ENCODE measurements at regions not wholly inside any gene's neighbourhood (a gene's known extent, or its start where the extent isn't known, plus 50 kb on each side); places are given as distances from the start of the nearest gene placed in this dataset.

DNA sequence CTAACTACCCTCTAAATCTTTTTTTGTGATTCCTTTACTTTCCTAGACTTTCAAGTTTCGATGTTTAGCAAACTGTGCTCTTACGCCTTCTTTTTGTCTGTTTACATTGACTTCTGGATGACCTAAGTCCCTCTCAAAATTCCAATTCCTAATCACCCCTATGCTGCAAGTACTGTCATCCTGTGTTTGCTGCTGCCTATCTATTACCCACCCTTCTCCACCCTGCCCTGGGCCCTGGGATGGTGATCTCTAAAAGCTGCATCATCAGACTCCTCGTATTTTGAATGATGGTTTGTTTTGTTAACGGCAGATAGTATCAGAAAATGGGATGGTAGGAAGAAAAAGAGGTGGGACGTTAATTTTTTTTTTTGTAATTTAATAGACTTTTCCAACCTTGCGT is 272.1 kb downstream of the DIO2 start:
- H3K4me3 ChIP-seq (ENCODE audit: low read depth, low read length, poor library complexity, severe bottlenecking): no peak overlapping the region
- H3K4me2 ChIP-seq (ENCODE audit: low read length): no peak overlapping the region
- intact Hi-C loops (cut with micrococcal nuclease; ENCODE audit: unreplicated experiment): no loop called here
- no peaks in the 10 kb centered on the region for H3K36me3 ChIP-seq (ENCODE audit: insufficient read depth, low read length)
- no peak for DNase-seq (ENCODE audit: low spot score)
- no peak overlapping the region for H2AFZ ChIP-seq (ENCODE audit: low read length)
- no peaks in the 10 kb centered on the region for H4K20me1 ChIP-seq (ENCODE audit: insufficient read depth, low read length)
- ChIA-PET POLR2A (interaction anchor here (0.7 kb wide), 2 partner anchors 342 to 578 kb away, joined by 3 to 6 read pairs; no protein-coding TSS in a partner anchor), CTCF (ENCODE audit: unreplicated experiment) (no interaction called here)
- no TSS peak for BruUV-seq (replicated peaks)
- H3K9me2 ChIP-seq (ENCODE audit: insufficient read depth, low read length): no peaks in the 10 kb centered on the region
- H3K27ac ChIP-seq (ENCODE audit: low read depth, low read length, poor library complexity, severe bottlenecking): no peak overlapping the region
- H3K79me2 ChIP-seq (ENCODE audit: insufficient read depth, low read depth, low read length): no peaks in the 10 kb centered on the region
- TF ChIP-seq, protein P1, sequence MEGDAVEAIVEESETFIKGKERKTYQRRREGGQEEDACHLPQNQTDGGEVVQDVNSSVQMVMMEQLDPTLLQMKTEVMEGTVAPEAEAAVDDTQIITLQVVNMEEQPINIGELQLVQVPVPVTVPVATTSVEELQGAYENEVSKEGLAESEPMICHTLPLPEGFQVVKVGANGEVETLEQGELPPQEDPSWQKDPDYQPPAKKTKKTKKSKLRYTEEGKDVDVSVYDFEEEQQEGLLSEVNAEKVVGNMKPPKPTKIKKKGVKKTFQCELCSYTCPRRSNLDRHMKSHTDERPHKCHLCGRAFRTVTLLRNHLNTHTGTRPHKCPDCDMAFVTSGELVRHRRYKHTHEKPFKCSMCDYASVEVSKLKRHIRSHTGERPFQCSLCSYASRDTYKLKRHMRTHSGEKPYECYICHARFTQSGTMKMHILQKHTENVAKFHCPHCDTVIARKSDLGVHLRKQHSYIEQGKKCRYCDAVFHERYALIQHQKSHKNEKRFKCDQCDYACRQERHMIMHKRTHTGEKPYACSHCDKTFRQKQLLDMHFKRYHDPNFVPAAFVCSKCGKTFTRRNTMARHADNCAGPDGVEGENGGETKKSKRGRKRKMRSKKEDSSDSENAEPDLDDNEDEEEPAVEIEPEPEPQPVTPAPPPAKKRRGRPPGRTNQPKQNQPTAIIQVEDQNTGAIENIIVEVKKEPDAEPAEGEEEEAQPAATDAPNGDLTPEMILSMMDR (conservative IDR thresholded peaks at IDR 0.05; ENCODE audit: low read length): no peak
- TF ChIP-seq EZH2phosphoT487 (IDR thresholded peaks at IDR 0.05; ENCODE audit: borderline replicate concordance, low read depth, low read length): no peak
- no peaks in the 10 kb centered on the region for H3K9me3 ChIP-seq (ENCODE audit: low read length)
- H3K4me1 ChIP-seq (ENCODE audit: insufficient read depth, low read length, poor library complexity, severe bottlenecking): no peaks in the 10 kb centered on the region

DNA sequence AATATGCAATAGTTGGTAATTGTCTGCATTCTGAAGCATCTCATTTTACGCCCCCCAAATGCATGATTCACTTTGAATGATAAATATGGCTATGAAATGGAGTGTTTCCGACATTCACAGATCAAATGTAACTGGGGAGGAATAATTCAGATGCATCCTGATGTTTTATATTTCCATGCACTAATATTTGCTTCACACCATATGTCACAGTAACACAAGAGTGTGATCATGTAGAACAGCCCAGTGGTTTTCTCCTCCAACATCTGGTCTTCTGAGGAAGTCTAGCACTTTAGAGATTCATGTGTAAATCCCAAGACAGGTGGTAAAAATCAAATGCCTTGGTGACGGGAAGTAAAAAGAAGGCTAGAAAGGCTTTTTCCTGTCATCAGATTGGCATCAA is 273.1 kb downstream of the DIO2 start:
- DNase-seq (ENCODE audit: low spot score): no peak
- no peaks in the 10 kb centered on the region for H3K79me2 ChIP-seq (ENCODE audit: insufficient read depth, low read depth, low read length)
- H3K27ac ChIP-seq (ENCODE audit: low read depth, low read length, poor library complexity, severe bottlenecking): no peak overlapping the region
- no peak overlapping the region for H3K4me2 ChIP-seq (ENCODE audit: low read length)
- TF ChIP-seq, protein P1 (conservative IDR thresholded peaks at IDR 0.05; ENCODE audit: low read length): no peak
- TF ChIP-seq EZH2phosphoT487 (IDR thresholded peaks at IDR 0.05; ENCODE audit: borderline replicate concordance, low read depth, low read length): no peak
- ChIA-PET POLR2A (no interaction called here), CTCF (ENCODE audit: unreplicated experiment) (no interaction called here)
- H3K9me3 ChIP-seq (ENCODE audit: low read length): no peaks in the 10 kb centered on the region
- no peak overlapping the region for H2AFZ ChIP-seq (ENCODE audit: low read length)
- H4K20me1 ChIP-seq (ENCODE audit: insufficient read depth, low read length): no peaks in the 10 kb centered on the region
- H3K36me3 ChIP-seq (ENCODE audit: insufficient read depth, low read length): no peaks in the 10 kb centered on the region
- intact Hi-C loops (cut with micrococcal nuclease; ENCODE audit: unreplicated experiment): no loop called here
- no peaks in the 10 kb centered on the region for H3K4me1 ChIP-seq (ENCODE audit: insufficient read depth, low read length, poor library complexity, severe bottlenecking)
- no peak overlapping the region for H3K4me3 ChIP-seq (ENCODE audit: low read depth, low read length, poor library complexity, severe bottlenecking)
- no TSS peak for BruUV-seq (replicated peaks)
- H3K9me2 ChIP-seq (ENCODE audit: insufficient read depth, low read length): no peaks in the 10 kb centered on the region

DNA sequence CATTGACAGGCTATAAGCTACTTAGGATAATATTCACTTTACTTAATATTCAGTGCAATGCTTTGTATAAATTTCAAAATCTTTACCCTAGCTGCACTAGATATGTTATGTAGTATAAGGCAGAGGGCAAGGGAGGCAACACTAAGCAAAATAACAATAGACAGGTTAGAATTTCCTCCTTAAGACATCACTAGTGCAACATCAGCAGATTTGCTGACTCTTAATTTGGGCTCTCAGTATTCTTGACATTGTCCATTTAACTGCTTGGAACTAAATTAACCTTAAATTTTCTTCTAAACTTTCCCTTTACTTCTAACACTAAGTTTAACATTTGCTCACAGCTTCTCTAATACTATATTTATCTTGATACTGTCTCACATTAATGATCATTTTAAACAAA is 273.9 kb downstream of the DIO2 start:
- Histone ChIP-seq H4K20me1 (ENCODE audit: insufficient read depth, low read length) (no peaks in the 10 kb centered on the region), H3K27ac (ENCODE audit: low read depth, low read length, poor library complexity, severe bottlenecking) (no peak overlapping the region), H3K4me3 (ENCODE audit: low read depth, low read length, poor library complexity, severe bottlenecking) (no peak overlapping the region), H3K4me2 (ENCODE audit: low read length) (no peak overlapping the region), H3K9me3 (ENCODE audit: low read length) (no peaks in the 10 kb centered on the region), H2AFZ (ENCODE audit: low read length) (no peak overlapping the region), H3K36me3 (ENCODE audit: insufficient read depth, low read length) (no peaks in the 10 kb centered on the region), H3K79me2 (ENCODE audit: insufficient read depth, low read depth, low read length) (no peaks in the 10 kb centered on the region), H3K4me1 (ENCODE audit: insufficient read depth, low read length, poor library complexity, severe bottlenecking) (no peaks in the 10 kb centered on the region), H3K9me2 (ENCODE audit: insufficient read depth, low read length) (no peaks in the 10 kb centered on the region)
- ChIA-PET POLR2A (no interaction called here), CTCF (ENCODE audit: unreplicated experiment) (no interaction called here)
- intact Hi-C loops (cut with micrococcal nuclease; ENCODE audit: unreplicated experiment): no loop called here
- no TSS peak for BruUV-seq (replicated peaks)
- TF ChIP-seq, protein P1 (conservative IDR thresholded peaks at IDR 0.05; ENCODE audit: low read length): no peak
- no peak for TF ChIP-seq EZH2phosphoT487 (IDR thresholded peaks at IDR 0.05; ENCODE audit: borderline replicate concordance, low read depth, low read length)
- no peak for DNase-seq (ENCODE audit: low spot score)

Measured in OCI-LY7 (cell line).